COR-L47 (cell line): ENCODE measurements at regions not wholly inside any gene's neighbourhood (a gene's known extent, or its start where the extent isn't known, plus 50 kb on each side); places are given as distances from the start of the nearest gene placed in this dataset.
"Not testable (repeated sequence)": the region's sequence is repeated elsewhere in the genome, so short reads cannot be mapped to it uniquely, and the experiment has no call there.

Experiments
- DNase-seq: peaks from one replicate; lab custom pipeline; 2025; lab: John Stamatoyannopoulos, UW

DNA sequence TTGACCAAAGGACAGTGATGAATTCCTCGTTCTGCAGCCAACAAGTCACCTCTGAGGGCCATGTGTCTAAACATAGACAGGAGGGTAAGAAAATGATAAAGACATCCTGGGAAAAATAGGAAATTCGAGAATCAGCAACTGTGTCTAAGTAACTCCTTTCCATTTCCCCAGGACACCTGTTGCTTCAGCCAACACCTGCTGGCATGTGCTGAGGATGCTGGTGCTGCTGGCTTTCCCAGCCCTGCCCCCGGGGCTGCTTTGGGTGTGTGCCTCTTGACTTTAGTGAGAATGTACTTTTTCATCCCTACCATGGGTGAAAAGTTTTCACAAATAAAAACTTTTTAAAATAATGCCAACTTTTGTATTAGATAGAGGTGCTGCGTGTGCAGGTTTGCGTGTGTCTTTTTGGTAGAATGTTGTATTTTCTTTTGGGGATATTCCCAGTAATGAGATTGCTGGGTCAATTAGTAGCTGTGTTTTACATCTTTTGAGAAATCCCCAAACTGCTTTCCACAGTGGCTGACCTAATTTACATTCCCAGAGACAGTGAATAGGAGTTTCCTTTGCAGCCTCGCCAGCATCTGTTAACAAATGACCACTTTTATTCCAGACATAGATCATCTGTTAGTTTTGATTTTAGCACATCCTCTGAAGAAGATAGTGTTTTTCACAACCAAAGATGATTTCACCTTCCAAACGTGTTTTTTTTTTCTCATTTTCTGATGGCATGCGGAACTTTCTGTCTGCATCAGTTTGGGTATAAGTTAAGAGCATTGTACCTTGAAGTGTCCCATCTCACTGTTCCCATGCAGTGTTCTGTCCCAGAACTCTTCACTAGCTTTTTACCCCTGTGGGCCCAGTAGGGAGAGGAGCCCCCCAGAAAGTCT lies 104.2 kb upstream of the ACBD5 start:
- DNase-seq: no peak

DNA sequence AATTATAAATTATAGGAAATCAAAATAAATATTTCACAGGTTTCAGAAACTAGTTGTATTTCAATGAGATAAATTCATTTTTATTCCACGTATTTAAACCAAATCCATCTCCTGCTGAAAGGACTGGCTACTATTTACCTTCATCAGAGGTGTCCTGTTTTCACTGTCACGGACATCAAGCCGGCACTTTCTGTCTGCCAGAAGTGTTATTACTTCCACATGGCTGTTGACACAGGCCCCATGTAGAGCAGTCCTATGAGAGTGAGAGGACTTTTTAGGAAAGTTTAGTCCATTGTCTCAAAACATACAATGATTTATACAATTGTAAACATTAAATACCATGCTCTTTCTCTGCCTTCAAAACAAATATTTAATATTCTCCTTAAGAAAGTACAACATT lies 100.4 kb upstream of the ACBD5 start:
- DNase-seq: no peak

DNA sequence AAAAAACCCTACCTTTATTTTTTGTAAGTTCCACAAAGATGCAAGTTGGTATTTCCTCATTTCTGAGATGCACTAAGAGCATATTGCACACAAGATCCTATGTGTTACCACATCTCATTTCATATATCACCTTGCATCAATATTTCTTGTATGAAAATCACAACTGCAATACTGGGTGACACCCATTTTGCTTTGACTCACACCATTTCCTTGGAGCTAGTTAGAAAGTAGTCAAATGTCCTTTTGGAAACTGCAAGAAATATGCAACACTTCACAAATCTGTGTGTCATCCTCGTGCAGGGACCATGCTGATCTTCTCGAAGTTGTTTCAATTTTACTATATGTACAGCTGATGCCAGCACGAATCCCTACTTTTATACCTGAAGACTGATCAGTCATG lies 94.6 kb upstream of the ACBD5 start:
- not testable (repeated sequence) for DNase-seq

DNA sequence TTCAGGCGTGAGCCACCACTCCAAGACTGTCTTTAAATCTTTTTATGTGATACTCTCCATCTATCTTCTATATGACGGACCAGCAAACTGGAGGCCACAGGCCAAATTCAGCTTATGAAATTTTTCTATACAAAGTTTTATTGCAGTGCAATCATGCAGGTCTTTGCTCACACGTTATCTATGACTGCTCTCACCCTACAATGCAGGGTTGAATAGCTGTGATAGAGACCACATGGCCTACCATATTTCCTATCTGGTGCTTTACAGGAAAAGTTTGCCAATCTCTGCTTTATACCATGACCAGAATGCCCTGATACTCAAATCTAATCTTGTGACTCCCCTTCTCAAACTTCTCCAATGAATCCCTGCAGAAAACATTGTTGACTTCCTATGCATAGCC lies 89.5 kb upstream of the ACBD5 start:
- DNase-seq: no peak

DNA sequence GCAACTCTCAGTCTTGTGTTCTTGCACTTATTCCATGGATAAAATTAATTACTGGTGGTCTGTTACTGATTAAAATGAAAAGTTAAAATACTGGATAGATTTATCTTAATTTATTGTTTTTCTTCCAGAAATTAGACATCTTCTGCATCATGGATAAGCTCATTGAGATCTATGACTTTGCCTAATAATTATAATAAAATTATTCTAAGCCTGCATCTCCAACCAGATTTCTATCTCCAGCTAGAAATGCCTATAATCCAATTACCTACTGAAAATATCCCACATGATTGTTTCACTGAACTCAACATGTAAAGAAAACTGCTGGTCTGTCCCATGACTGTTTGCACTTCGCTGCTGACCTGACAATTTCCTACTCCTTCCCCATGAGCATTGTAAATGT lies 88.3 kb upstream of the ACBD5 start:
- DNase-seq: no peak

DNA sequence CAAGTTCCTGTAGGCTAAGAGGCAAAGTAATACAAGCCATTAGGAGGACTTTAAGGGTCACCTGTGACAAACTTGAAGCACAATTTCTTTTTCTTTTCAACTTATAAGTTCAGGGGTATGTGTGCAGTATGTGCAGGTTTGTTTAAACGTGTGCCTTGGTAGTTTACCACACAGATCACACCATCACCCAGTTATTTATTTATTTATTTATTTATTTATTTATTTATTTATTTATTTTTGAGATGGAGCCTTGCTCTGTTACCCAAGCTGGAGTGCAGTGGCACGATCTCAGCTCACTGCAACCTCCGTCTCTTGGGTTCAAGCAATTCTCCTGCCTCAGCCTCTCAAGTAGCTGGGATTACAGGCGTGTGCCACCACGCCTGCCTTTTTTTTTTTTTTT lies 86.2 kb upstream of the ACBD5 start:
- DNase-seq: not testable (repeated sequence)

DNA sequence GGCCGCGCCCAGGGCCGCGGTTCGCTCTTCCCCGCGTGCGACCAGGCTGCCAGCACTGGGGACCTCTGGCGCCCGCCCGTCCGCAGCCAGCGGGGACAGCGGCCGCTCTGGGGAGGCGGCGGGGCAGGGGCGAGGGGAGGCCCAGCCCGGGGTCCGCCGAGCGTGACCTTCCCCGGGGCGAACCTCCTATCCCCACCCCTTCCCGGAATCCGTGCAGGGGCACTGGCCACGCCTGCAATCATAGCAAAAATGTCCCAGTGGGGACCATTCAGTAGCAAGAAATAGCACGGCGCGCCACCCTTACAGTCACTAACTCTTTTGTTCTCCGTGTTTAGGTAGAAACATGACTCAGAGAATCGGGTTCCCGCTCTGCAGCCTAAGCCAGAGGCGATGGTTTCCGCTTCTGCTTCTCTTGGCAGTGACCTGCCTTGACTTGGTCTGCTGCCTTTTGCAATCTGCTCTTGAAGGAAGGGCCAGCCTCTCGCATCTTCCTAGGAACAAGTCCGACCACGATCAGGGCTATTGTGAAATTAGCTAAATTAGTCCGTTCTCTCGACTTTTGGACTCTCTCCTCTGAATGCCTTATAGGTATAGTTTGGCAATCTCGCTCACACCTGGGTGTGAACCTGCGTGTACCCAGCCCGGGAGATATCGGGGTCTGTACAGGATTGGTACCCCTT lies 79.3 kb upstream of the ACBD5 start:
- DNase-seq: no peak

DNA sequence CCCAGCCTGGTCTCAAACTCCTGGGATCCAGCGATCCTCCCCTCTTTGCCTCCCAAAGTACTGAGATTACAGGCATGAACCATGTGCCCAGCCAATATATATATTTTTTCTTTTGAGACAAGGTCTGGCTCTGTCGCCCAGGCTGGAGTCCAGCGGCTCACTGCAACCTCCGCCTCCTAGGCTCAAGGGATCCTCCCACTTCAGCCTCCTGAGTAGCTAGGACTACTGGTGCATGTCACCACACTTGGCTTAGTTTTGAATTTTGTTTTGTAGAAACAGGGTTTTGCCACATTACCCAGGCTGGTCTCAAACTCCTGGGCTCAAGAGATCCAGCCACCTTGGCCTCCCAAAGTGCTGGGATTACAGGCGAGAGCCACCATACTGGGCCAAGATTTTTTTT lies 78.5 kb upstream of the ACBD5 start:
- DNase-seq: not testable (repeated sequence)

DNA sequence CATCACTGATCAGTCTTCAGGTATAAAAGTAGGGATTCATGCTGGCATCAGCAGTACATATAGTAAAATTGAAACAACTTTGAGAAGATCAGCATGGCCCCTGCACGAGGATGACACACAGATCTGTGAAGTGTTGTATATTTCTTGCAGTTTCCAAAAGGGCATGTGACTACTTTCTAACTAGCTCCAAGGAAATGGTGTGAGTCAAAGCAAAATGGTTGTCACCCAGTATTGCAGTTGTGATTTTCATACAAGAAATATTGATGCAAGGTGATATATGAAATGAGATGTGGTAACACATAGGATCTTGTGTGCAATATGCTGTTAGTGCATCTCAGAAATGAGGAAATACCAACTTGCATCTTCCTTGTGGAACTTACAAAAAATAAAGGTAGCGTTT lies 74.5 kb upstream of the ACBD5 start:
- DNase-seq: not testable (repeated sequence)

DNA sequence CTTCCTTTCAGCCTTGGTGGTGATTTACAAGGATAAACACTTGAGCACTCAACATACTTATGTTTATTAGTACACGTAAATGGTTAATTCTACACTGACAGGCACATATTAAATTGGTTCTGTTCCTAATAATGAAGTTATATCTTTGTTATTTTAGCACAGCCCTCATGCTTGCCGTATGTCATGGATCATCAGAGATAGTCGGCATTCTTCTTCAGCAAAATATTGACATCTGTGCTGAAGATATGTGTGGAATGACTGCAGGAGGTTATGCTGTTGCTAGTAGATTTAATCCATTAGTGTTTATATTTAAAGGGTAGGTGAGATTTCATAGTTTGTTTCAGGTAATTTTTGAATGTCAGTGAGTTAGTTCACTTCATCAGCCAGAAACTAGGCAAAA lies 73.0 kb upstream of the ACBD5 start:
- DNase-seq: not testable (repeated sequence)

DNA sequence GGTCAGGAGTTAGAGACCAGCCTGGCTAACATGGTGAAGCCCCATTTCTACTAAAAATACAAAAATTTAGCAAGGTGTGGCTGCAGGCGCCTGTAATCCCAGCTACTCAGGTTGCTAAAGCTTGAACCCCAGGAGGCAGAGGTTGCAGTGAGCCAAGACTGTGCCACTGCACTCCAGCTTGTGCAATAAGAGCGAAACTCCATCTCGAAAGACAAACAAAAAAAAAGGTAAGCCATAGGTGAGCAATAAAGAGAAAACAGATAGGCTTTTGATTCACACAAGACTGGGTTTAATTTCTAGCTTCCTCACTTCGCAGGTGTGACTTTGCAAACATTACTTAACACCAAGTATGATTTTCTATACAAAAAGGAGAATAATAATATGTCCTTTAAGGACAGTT lies 72.3 kb upstream of the ACBD5 start:
- no peak for DNase-seq

DNA sequence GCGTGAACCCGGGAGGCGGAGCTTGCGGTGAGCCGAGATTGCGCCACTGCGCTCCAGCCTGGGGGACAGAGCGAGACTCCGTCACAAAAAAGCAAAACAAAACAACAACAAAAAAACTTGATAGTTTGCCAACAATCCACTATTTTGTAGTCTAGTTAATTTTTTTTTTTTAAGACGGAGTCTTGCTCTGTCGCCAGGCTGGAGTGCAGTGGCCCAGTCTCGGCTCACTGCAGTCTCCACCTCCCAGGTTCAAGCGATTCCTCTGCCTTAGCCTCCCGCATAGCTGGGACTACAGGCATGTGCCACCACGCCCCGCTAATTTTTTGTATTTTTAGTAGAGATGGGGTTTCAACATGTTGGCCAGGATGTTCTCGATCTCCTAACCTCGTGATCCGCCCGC lies 71.2 kb upstream of the ACBD5 start:
- not testable (repeated sequence) for DNase-seq

DNA sequence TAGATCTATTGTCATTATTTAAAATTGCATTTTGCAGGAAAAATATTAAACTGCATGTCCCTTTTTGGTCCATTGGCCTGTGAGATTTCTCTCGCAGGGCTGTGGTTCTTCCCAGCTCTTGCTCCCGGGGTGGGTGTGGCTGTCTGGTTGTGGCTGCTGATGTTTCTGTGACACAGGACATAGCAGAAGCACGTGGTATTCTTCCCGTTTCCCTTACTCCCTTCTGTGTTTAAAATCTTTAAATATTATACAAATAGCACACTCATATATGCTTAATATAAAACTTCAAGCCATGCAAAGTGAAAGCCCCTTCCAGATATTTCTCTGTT lies 57.9 kb upstream of the ACBD5 start:
- DNase-seq: not testable (repeated sequence)

DNA sequence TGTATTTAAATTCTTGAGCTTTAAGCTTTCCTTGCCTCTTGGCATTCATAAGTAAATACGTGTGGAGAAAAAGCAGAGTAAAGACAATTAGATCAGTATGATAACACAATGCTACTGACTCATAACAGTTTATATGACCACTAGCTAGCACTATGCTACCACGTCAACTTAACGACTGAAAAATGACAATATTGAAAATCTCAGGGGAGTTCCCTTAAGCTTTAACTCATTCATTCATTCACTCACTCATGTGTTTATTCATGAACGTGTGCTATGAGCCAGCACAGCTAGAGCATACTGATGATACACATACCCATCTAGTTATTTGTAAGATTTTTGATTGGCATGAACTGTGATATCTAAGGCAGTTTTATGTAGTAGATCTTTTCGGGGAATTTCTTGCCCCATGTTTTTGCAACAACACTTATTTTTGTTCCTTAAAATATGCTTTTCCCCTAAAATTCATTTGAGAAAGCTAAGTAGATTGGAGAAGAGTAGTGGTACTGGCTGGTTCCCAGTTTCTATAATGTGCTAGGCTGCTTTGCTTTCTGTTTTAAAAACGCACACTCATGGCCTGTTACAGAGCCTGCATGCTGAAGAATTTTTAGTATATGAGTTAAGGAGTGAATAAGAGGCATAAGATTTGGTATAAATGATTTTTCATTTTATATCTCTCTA lies 57.4 kb upstream of the ACBD5 start:
- no peak for DNase-seq

DNA sequence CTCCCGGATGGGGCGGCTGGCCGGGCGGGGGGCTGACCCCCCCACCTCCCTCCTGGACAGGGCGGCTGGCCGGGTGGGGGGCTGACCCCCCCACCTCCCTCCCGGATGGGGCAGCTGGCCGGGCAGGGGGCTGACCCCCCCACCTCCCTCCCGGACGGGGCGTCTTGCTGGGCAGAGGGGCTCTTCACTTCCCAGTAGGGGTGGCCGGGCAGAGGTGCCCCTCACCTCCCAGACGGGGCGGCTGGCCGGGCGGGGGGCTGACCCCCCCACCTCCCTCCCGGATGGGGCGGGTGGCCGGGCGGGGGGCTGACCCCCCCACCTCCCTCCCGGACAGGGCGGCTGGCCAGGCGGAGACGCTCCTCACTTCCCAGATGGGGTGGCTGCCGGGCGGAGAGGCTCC lies 55.7 kb upstream of the ACBD5 start:
- DNase-seq: not testable (repeated sequence)

DNA sequence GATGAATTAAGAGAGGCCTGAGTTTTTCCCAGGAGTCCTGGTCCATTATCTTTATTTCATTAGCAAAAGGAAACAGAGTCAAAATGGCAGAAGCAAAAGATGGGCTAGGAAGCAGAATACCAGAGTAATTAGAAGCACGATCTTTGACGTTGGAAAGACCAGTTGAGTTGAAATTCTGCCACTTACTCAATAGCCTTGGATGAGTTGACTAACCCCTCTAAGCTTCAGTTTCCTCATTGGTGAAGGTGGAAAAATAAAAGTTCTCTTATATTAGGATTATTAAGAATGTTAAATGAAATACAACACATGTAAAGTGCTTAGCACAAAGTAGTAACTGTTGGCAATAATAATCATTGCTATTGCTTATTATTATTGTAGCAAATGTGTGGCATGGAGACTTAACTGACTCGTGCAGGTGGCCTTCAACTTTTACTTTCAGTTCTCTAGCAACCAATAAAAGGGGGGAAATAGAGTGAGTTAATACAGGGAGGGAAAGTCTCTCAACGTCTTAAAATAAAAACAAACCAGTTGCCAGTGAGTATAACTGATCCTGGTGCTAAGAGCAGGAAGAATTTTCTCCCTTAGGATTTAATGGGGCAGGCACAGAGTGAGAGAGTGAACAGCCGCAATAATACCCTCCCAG lies 50.8 kb upstream of the ACBD5 start:
- DNase-seq: not testable (repeated sequence)
